ENCODE measurements at regions not wholly inside any gene's neighbourhood (a gene's known extent, or its start where the extent isn't known, plus 50 kb on each side); places are given as distances from the start of the nearest gene placed in this dataset.

GRCh38 chr2:175234650-175235049, 53.1 kb upstream of the ATP5MC3 start:
- ChIA-PET POLR2A (no interaction called here), CTCF (interaction anchor here (1.1 kb wide), 1 partner anchor 10 kb away, joined by 3 read pairs; no protein-coding TSS in a partner anchor)
- Histone ChIP-seq H3K9me3 (ENCODE audit: control extremely low read depth in 1 of 5, control insufficient read depth in 4 of 5, insufficient read depth in 2 of 5, low read depth in 1 of 5, low read length in 4 of 5) (peaks cover 0 to 8% (median 3%) of the 10 kb centered on the region in 5 experiments), H3K4me1 (ENCODE audit: control extremely low read depth in 1 of 4, control insufficient read depth in 4 of 4, insufficient read depth in 4 of 4, low read length in 3 of 4) (peaks cover 0 to 4% (median under 1%) of the 10 kb centered on the region in 4 experiments), H3K4me3 (ENCODE audit: control insufficient read depth in 1 of 7, extremely low read depth in 1 of 7, insufficient read depth in 4 of 7, low read depth in 2 of 7, low read length in 6 of 7) (no peak overlapping the region), H3K27ac (ENCODE audit: insufficient read depth in 1 of 2, low read depth in 1 of 2, low read length in 2 of 2, poor library complexity in 1 of 2, severe bottlenecking in 2 of 2) (no peak overlapping the region), H3K36me3 (ENCODE audit: control insufficient read depth in 4 of 4, insufficient read depth in 4 of 4, low read length in 3 of 4) (no peaks in the 10 kb centered on the region), H3K27me3 (replicated peaks in 2 of 5; ENCODE audit: control insufficient read depth in 4 of 5, insufficient read depth in 5 of 5, low read length in 4 of 5) (peaks cover 0 to 2% (median 0%) of the 10 kb centered on the region in 5 experiments)
- peak in 1 of 3 donors; percentile 28 for DNase-seq
- no CpG with 5 or more reads among the region's 2 CpGs for WGBS (ENCODE audit: insufficient coverage)

GRCh38 chr2:175234153-175234552, 52.6 kb upstream of the ATP5MC3 start:
- H3K4me1 ChIP-seq (ENCODE audit: control extremely low read depth in 1 of 4, control insufficient read depth in 4 of 4, insufficient read depth in 4 of 4, low read length in 3 of 4) = peaks cover 0 to 4% (median under 1%) of the 10 kb centered on the region in 4 experiments
- POLR2A ChIA-PET = no interaction called here
- CTCF ChIA-PET = interaction anchor here (1.1 kb wide), 1 partner anchor 11 kb away, joined by 3 read pairs; no protein-coding TSS in a partner anchor
- no peak overlapping the region for H3K4me3 ChIP-seq (ENCODE audit: control insufficient read depth in 1 of 7, extremely low read depth in 1 of 7, insufficient read depth in 4 of 7, low read depth in 2 of 7, low read length in 6 of 7)
- no peaks in the 10 kb centered on the region for H3K36me3 ChIP-seq (ENCODE audit: control insufficient read depth in 4 of 4, insufficient read depth in 4 of 4, low read length in 3 of 4)
- peaks cover 0 to 6% (median 2%) of the 10 kb centered on the region in 5 experiments for H3K9me3 ChIP-seq (ENCODE audit: control extremely low read depth in 1 of 5, control insufficient read depth in 4 of 5, insufficient read depth in 2 of 5, low read depth in 1 of 5, low read length in 4 of 5)
- no peak overlapping the region for H3K27ac ChIP-seq (ENCODE audit: insufficient read depth in 1 of 2, low read depth in 1 of 2, low read length in 2 of 2, poor library complexity in 1 of 2, severe bottlenecking in 2 of 2)
- DNase-seq = peak in 1 of 3 donors; percentile 14
- H3K27me3 ChIP-seq (replicated peaks in 2 of 5; ENCODE audit: control insufficient read depth in 4 of 5, insufficient read depth in 5 of 5, low read length in 4 of 5) = peaks cover 0 to 2% (median 0%) of the 10 kb centered on the region in 5 experiments

- CTCF ChIA-PET = no interaction called here
- H3K27me3 ChIP-seq (replicated peaks in 2 of 5; ENCODE audit: control insufficient read depth in 4 of 5, insufficient read depth in 5 of 5, low read length in 4 of 5) = peaks cover 0 to 2% (median 0%) of the 10 kb centered on the region in 5 experiments
- WGBS (ENCODE audit: insufficient coverage) = no CpG with 5 or more reads among the region's 4 CpGs
Measured at GRCh38 chr2:175233135-175233719, 51.7 kb upstream of the ATP5MC3 start.

More at GRCh38 chr2:175233135-175233719, 51.7 kb upstream of the ATP5MC3 start:
- peak in 1 of 3 donors; percentile 14 for DNase-seq
- Histone ChIP-seq H3K27ac (ENCODE audit: insufficient read depth in 1 of 2, low read depth in 1 of 2, low read length in 2 of 2, poor library complexity in 1 of 2, severe bottlenecking in 2 of 2) (no peak overlapping the region), H3K36me3 (ENCODE audit: control insufficient read depth in 4 of 4, insufficient read depth in 4 of 4, low read length in 3 of 4) (no peaks in the 10 kb centered on the region), H3K4me3 (ENCODE audit: control insufficient read depth in 1 of 7, extremely low read depth in 1 of 7, insufficient read depth in 4 of 7, low read depth in 2 of 7, low read length in 6 of 7) (no peak overlapping the region), H3K4me1 (ENCODE audit: control extremely low read depth in 1 of 4, control insufficient read depth in 4 of 4, insufficient read depth in 4 of 4, low read length in 3 of 4) (peaks cover 0 to 4% (median under 1%) of the 10 kb centered on the region in 4 experiments), H3K9me3 (ENCODE audit: control extremely low read depth in 1 of 5, control insufficient read depth in 4 of 5, insufficient read depth in 2 of 5, low read depth in 1 of 5, low read length in 4 of 5) (no peaks in the 10 kb centered on the region)
- POLR2A ChIA-PET = no interaction called here
